Large intestine (tissue), 3 donors: ENCODE measurements at regions not wholly inside any gene's neighbourhood (a gene's known extent, or its start where the extent isn't known, plus 50 kb on each side); places are given as distances from the start of the nearest gene placed in this dataset.

Experiments used
- DNase-seq, 2 donors: peaks; one replicate each; pipeline versions ENCODE4 v3.0.0 to v3.0.0-alpha.2; 2013
- H3K27ac ChIP-seq: one replicate; pipeline ENCODE4 v1.5.1; 2013; ENCODE audit warnings: low read length
- H3K27me3 ChIP-seq: 2 replicates; pipeline ENCODE4 v1.6.1; 2013; ENCODE audit warnings: low read length; ENCODE audit not compliant: control insufficient read depth, insufficient read depth
- H3K36me3 ChIP-seq: 2 replicates; pipeline ENCODE4 v1.6.1; 2013; ENCODE audit warnings: low read length; ENCODE audit not compliant: control insufficient read depth, insufficient read depth
- H3K4me1 ChIP-seq: one replicate; pipeline ENCODE4 v1.6.1; 2013; ENCODE audit warnings: low read length; ENCODE audit not compliant: control insufficient read depth, insufficient read depth
- H3K4me3 ChIP-seq: one replicate; pipeline ENCODE4 v1.5.1; 2013; ENCODE audit warnings: low read length
- H3K9me3 ChIP-seq: one replicate; pipeline ENCODE4 v1.6.1; 2013; ENCODE audit warnings: mild to moderate bottlenecking, low read depth, low read length, moderate library complexity; ENCODE audit not compliant: control insufficient read depth
- WGBS: methylation state at CpG from one replicate; pipeline ENCODE4 v1.1.5; 2013; ENCODE audit warnings: low lambda C conversion rate; ENCODE audit not compliant: insufficient coverage; 5-methylcytosine and 5-hydroxymethylcytosine counted together

- Histone ChIP-seq H3K4me3 (no peak overlapping the region), H3K36me3 (no peaks in the 10 kb centered on the region), H3K27me3 (peaks cover 19% of the 10 kb centered on the region), H3K9me3 (no peaks in the 10 kb centered on the region), H3K4me1 (no peaks in the 10 kb centered on the region), H3K27ac (no peak overlapping the region)
- DNase-seq: no peak
- no CpG with 5 or more reads among the region's 12 CpGs for WGBS
Observed at GRCh38 chr5:77892061-77893010, 116.2 kb upstream of the TBCA start.

GRCh38 chr5:77885519-77885918, 109.4 kb upstream of the TBCA start:
- Histone ChIP-seq H3K4me1 (no peaks in the 10 kb centered on the region), H3K9me3 (no peaks in the 10 kb centered on the region), H3K27ac (no peak overlapping the region), H3K4me3 (no peak overlapping the region), H3K27me3 (peaks cover 24% of the 10 kb centered on the region), H3K36me3 (no peaks in the 10 kb centered on the region)
- no CpG with 5 or more reads among the region's 4 CpGs for WGBS
- no peak for DNase-seq

GRCh38 chr5:77882670-77883257, 106.6 kb upstream of the TBCA start:
- no peak overlapping the region for H3K27ac ChIP-seq
- H3K4me3 ChIP-seq: no peak overlapping the region
- no CpG with 5 or more reads among the region's 6 CpGs for WGBS
- H3K27me3 ChIP-seq: peaks cover 22% of the 10 kb centered on the region
- DNase-seq: no peak
- H3K36me3 ChIP-seq: no peaks in the 10 kb centered on the region
- H3K9me3 ChIP-seq: no peaks in the 10 kb centered on the region
- H3K4me1 ChIP-seq: no peaks in the 10 kb centered on the region

GRCh38 chr5:77881528-77881927, 105.4 kb upstream of the TBCA start:
- Histone ChIP-seq H3K27ac (no peak overlapping the region), H3K36me3 (no peaks in the 10 kb centered on the region), H3K4me3 (no peak overlapping the region), H3K27me3 (peaks cover 19% of the 10 kb centered on the region), H3K9me3 (no peaks in the 10 kb centered on the region), H3K4me1 (no peaks in the 10 kb centered on the region)
- no CpG with 5 or more reads among the region's 7 CpGs for WGBS
- DNase-seq: no peak

- H3K9me3 ChIP-seq: no peaks in the 10 kb centered on the region
- no CpG with 5 or more reads among the region's 11 CpGs for WGBS
- no peak for DNase-seq
- H3K27ac ChIP-seq: no peak overlapping the region
- H3K4me3 ChIP-seq: no peak overlapping the region
- no peaks in the 10 kb centered on the region for H3K36me3 ChIP-seq
- H3K4me1 ChIP-seq: no peaks in the 10 kb centered on the region
- H3K27me3 ChIP-seq: peaks cover 5% of the 10 kb centered on the region
Observed at GRCh38 chr5:77877516-77878355, 101.6 kb upstream of the TBCA start.

GRCh38 chr5:77876862-77877502, 100.8 kb upstream of the TBCA start:
- H3K4me3 ChIP-seq: no peak overlapping the region
- H3K27ac ChIP-seq: no peak overlapping the region
- WGBS: 100% methylated on average over 1 of the region's 8 CpGs
- no peaks in the 10 kb centered on the region for H3K4me1 ChIP-seq
- peaks cover 5% of the 10 kb centered on the region for H3K27me3 ChIP-seq
- no peaks in the 10 kb centered on the region for H3K9me3 ChIP-seq
- DNase-seq: no peak
- no peaks in the 10 kb centered on the region for H3K36me3 ChIP-seq

- Histone ChIP-seq H3K4me1 (no peaks in the 10 kb centered on the region), H3K27me3 (peaks cover 5% of the 10 kb centered on the region), H3K36me3 (no peaks in the 10 kb centered on the region), H3K9me3 (no peaks in the 10 kb centered on the region), H3K27ac (no peak overlapping the region), H3K4me3 (no peak overlapping the region)
- DNase-seq: no peak
- no CpG with 5 or more reads among the region's 1 CpG for WGBS
Observed at GRCh38 chr5:77876316-77876715, 100.2 kb upstream of the TBCA start.

- no CpG with 5 or more reads among the region's 6 CpGs for WGBS
- Histone ChIP-seq H3K4me1 (no peaks in the 10 kb centered on the region), H3K27ac (no peak overlapping the region), H3K9me3 (no peaks in the 10 kb centered on the region), H3K36me3 (no peaks in the 10 kb centered on the region), H3K27me3 (peaks cover 4% of the 10 kb centered on the region), H3K4me3 (no peak overlapping the region)
- DNase-seq: no peak
Observed at GRCh38 chr5:77874691-77875090, 98.6 kb upstream of the TBCA start.

GRCh38 chr5:77873239-77873638, 97.1 kb upstream of the TBCA start:
- H3K36me3 ChIP-seq: no peaks in the 10 kb centered on the region
- H3K27ac ChIP-seq: no peak overlapping the region
- peaks cover 9% of the 10 kb centered on the region for H3K27me3 ChIP-seq
- no peak for DNase-seq
- no peak overlapping the region for H3K4me3 ChIP-seq
- no peaks in the 10 kb centered on the region for H3K9me3 ChIP-seq
- no peaks in the 10 kb centered on the region for H3K4me1 ChIP-seq

- 89% methylated on average over 1 of the region's 4 CpGs for WGBS
- DNase-seq: no peak
- H3K36me3 ChIP-seq: no peaks in the 10 kb centered on the region
- H3K9me3 ChIP-seq: no peaks in the 10 kb centered on the region
- peaks cover 13% of the 10 kb centered on the region for H3K27me3 ChIP-seq
- no peaks in the 10 kb centered on the region for H3K4me1 ChIP-seq
- no peak overlapping the region for H3K4me3 ChIP-seq
- no peak overlapping the region for H3K27ac ChIP-seq
Observed at GRCh38 chr5:77871946-77872345, 95.8 kb upstream of the TBCA start.
